ENCODE measurements at regions not wholly inside any gene's neighbourhood (a gene's known extent, or its start where the extent isn't known, plus 50 kb on each side); places are given as distances from the start of the nearest gene placed in this dataset.

- no peak for TF ChIP-seq CTCF (IDR thresholded peaks at IDR 0.05)
- no peak for TF ChIP-seq POLR2A (IDR thresholded peaks at IDR 0.05)
Measured at GRCh38 chr3:27903446-27903845, 181.3 kb upstream of the EOMES start.

All from adrenal gland (tissue), 5 donors.